H1 (cell line): ENCODE measurements at regions not wholly inside any gene's neighbourhood (a gene's known extent, or its start where the extent isn't known, plus 50 kb on each side); places are given as distances from the start of the nearest gene placed in this dataset.

Source experiments
- CTCF ChIA-PET: fragments of 300-600 bp; sonication (Branson Sonifier 250); formaldehyde crosslinking; loops from one replicate; lab custom pipeline; 2021; ENCODE audit not compliant: partially characterized antibody; lab: Charles Lee
- POLR2A ChIA-PET: fragments of 300-600 bp; sonication (Branson Sonifier 250); formaldehyde crosslinking; loops from one replicate; lab custom pipeline; 2021; ENCODE audit warnings: inconsistent platforms; ENCODE audit not compliant: partially characterized antibody; lab: Charles Lee
- DNase-seq, 2 experiments: peaks; one replicate each; pipeline versions ENCODE4 v3.0.0 to v3.0.0-alpha.2; 2010 to 2022; ENCODE audit warnings: low spot score in 2 of 2, low read depth in 1 of 2, mixed read lengths in 1 of 2
- FAIRE-seq: peaks from 2 replicates; lab custom pipeline; 2011; peaks lifted over from hg19 to GRCh38; lab: Jason Lieb, UNC
- H2AFZ ChIP-seq: 2 replicates; pipeline ENCODE4 v1.8.1; 2012; ENCODE audit warnings: low read length, inconsistent platforms
- H2AK5ac ChIP-seq: 2 replicates; pipeline ENCODE4 v1.6.1; 2013; ENCODE audit warnings: low read depth, low read length
- H2BK120ac ChIP-seq: replicated peaks from 2 replicates; pipeline ENCODE3; 2013; ENCODE audit warnings: low read depth, low read length, inconsistent platforms
- H2BK12ac ChIP-seq: 2 replicates; pipeline ENCODE4 v1.6.1; 2013; ENCODE audit warnings: low read depth, low read length
- H2BK15ac ChIP-seq: 2 replicates; pipeline ENCODE4 v1.6.1; 2013; ENCODE audit warnings: low read length
- H2BK20ac ChIP-seq: 2 replicates; pipeline ENCODE4 v1.6.1; 2013; ENCODE audit warnings: low read length
- H2BK5ac ChIP-seq: 2 replicates; pipeline ENCODE4 v1.6.1; 2013; ENCODE audit warnings: low read depth, low read length
- H3K14ac ChIP-seq: 2 replicates; pipeline ENCODE4 v1.6.1; 2013; ENCODE audit warnings: inconsistent platforms; ENCODE audit not compliant: insufficient read length
- H3K18ac ChIP-seq: 2 replicates; pipeline ENCODE4 v1.6.1; 2013; ENCODE audit warnings: low read length; ENCODE audit errors: extremely low read depth
- H3K23ac ChIP-seq: 2 replicates; pipeline ENCODE4 v1.6.1; 2013; ENCODE audit warnings: inconsistent platforms; ENCODE audit not compliant: insufficient read length
- H3K23me2 ChIP-seq: 2 replicates; pipeline ENCODE4 v1.6.1; 2013; ENCODE audit warnings: low read depth, low read length
- H3K27ac ChIP-seq: 2 replicates; pipeline ENCODE4 v1.6.1; 2011; ENCODE audit warnings: low read depth, low read length, inconsistent platforms
- H3K27me3 ChIP-seq, 4 experiments: replicated peaks in 1 of 4; 1 replicate in 1 of 4; 2 replicates in 3 of 4; pipeline versions ENCODE4 v1.6.1 to v1.8.1; 2011 to 2013; ENCODE audit warnings: low read length in 3 of 4, mild to moderate bottlenecking in 3 of 4, inconsistent platforms in 2 of 4, mixed read lengths in 2 of 4, moderate library complexity in 1 of 4; ENCODE audit not compliant: control insufficient read depth in 3 of 4, insufficient read depth in 3 of 4; ENCODE audit errors: extremely low read depth in 1 of 4
- H3K36me3 ChIP-seq, 4 experiments: 2 replicates each; pipeline versions ENCODE4 v1.6.1 to v1.8.1; 2011 to 2013; ENCODE audit warnings: mild to moderate bottlenecking in 4 of 4, low read length in 3 of 4, moderate library complexity in 2 of 4, control low read depth in 1 of 4, inconsistent platforms in 1 of 4; ENCODE audit not compliant: insufficient read depth in 4 of 4, control insufficient read depth in 2 of 4
- H3K4ac ChIP-seq: replicated peaks from 2 replicates; pipeline ENCODE3; 2013; ENCODE audit warnings: low read length, low read depth, mixed read lengths, inconsistent platforms; ENCODE audit not compliant: insufficient read length
- H3K4me1 ChIP-seq, 4 experiments: replicated peaks in 1 of 4; 1 replicate in 1 of 4; 2 replicates in 3 of 4; pipeline versions ENCODE4 v1.6.1 to v1.8.1; 2011 to 2013; ENCODE audit warnings: low read length in 3 of 4, inconsistent platforms in 2 of 4, mixed read lengths in 1 of 4; ENCODE audit not compliant: insufficient read depth in 4 of 4, control insufficient read depth in 3 of 4
- H3K4me2 ChIP-seq, 2 experiments: 2 replicates each; pipeline versions ENCODE4 v1.6.1 to v1.8.1; 2011 to 2013; ENCODE audit warnings: low read depth in 2 of 2, low read length in 2 of 2, control low read depth in 1 of 2, inconsistent platforms in 1 of 2, mild to moderate bottlenecking in 1 of 2; ENCODE audit not compliant: insufficient read depth in 1 of 2
- H3K4me3 ChIP-seq, 4 experiments: fragments of 200-600, 300-600 bp in 1 of 4; sonication (generic), shearing (Covaris generic), sonication (Bioruptor Twin) in 1 of 4; 2 replicates each; pipeline versions ENCODE4 v1.5.1 to v1.8.1; 2011 to 2016; ENCODE audit warnings: low read length in 4 of 4, low read depth in 3 of 4, control low read depth in 2 of 4, inconsistent platforms in 2 of 4, mild to moderate bottlenecking in 2 of 4, mixed read lengths in 1 of 4, moderate library complexity in 1 of 4; ENCODE audit not compliant: insufficient read depth in 2 of 4; ENCODE audit errors: extremely low read depth in 1 of 4
- H3K56ac ChIP-seq: replicated peaks from 2 replicates; pipeline ENCODE3; 2013; ENCODE audit warnings: low read depth, mild to moderate bottlenecking, mixed read lengths, low read length, inconsistent platforms; ENCODE audit not compliant: insufficient read length
- H3K79me1 ChIP-seq: 2 replicates; pipeline ENCODE4 v1.6.1; 2013; ENCODE audit warnings: low read depth, low read length, control low read depth
- H3K79me2 ChIP-seq, 2 experiments: 2 replicates each; pipeline versions ENCODE4 v1.6.1 to v1.8.1; 2012 to 2013; ENCODE audit warnings: low read length in 2 of 2, mild to moderate bottlenecking in 2 of 2, inconsistent platforms in 1 of 2; ENCODE audit not compliant: insufficient read depth in 2 of 2, control insufficient read depth in 1 of 2
- H3K9ac ChIP-seq, 4 experiments: replicated peaks in 1 of 4; 1 replicate in 1 of 4; 2 replicates in 3 of 4; pipeline versions ENCODE4 v1.6.1 to v1.8.1; 2011 to 2013; ENCODE audit warnings: low read depth in 3 of 4, low read length in 3 of 4, control low read depth in 2 of 4, mild to moderate bottlenecking in 2 of 4, moderate library complexity in 2 of 4, inconsistent platforms in 1 of 4; ENCODE audit errors: extremely low read depth in 1 of 4
- H3K9me3 ChIP-seq, 2 experiments: 2 replicates each; pipeline versions ENCODE4 v1.6.1 to v1.8.1; 2012 to 2013; ENCODE audit warnings: mild to moderate bottlenecking in 2 of 2, moderate library complexity in 2 of 2, control low read depth in 1 of 2, inconsistent platforms in 1 of 2, low read depth in 1 of 2, low read length in 1 of 2, mixed read lengths in 1 of 2; ENCODE audit not compliant: insufficient read depth in 2 of 2
- H4K20me1 ChIP-seq, 2 experiments: replicated peaks in 1 of 2; 2 replicates each; pipeline versions ENCODE3 to v1.8.1; 2011 to 2013; ENCODE audit warnings: inconsistent platforms in 2 of 2, low read length in 2 of 2, mild to moderate bottlenecking in 1 of 2; ENCODE audit not compliant: insufficient read depth in 2 of 2, control insufficient read depth in 1 of 2
- H4K5ac ChIP-seq: 2 replicates; pipeline ENCODE4 v1.6.1; 2013; ENCODE audit warnings: low read length, low read depth, mixed read lengths, inconsistent platforms; ENCODE audit not compliant: insufficient read length
- H4K8ac ChIP-seq: 2 replicates; pipeline ENCODE4 v1.8.0; 2013; ENCODE audit warnings: mild to moderate bottlenecking, moderate library complexity, low read length, inconsistent platforms; ENCODE audit not compliant: insufficient read depth; ENCODE audit errors: extremely low read depth
- H4K91ac ChIP-seq: replicated peaks from 2 replicates; pipeline ENCODE3; 2013; ENCODE audit warnings: low read length, mixed read lengths, inconsistent platforms; ENCODE audit not compliant: insufficient read length
- ASH2L ChIP-seq: fragments of 200-600, 300-600 bp; sonication (generic); IDR thresholded peaks from one replicate; pipeline ENCODE4 v1.7.1; 2017; ENCODE audit warnings: low read length
- CHD1 ChIP-seq: IDR thresholded peaks from 2 replicates; pipeline ENCODE4 v1.6.1; 2012; ENCODE audit warnings: low read depth, low read length, improper control_type of control experiment
- EGR1 ChIP-seq: IDR thresholded peaks from 2 replicates; pipeline ENCODE4 v1.6.1; 2011; ENCODE audit warnings: low read depth, low read length, borderline replicate concordance
- GTF2F1 ChIP-seq: IDR thresholded peaks from 2 replicates; pipeline ENCODE4 v1.6.1; 2012; ENCODE audit warnings: low read depth, low read length, improper control_type of control experiment, borderline replicate concordance
- HDAC2 ChIP-seq, 2 experiments: fragments of 300-600 bp in 1 of 2; sonication (generic) in 1 of 2; IDR thresholded peaks; 2 replicates each; pipeline ENCODE4 v1.6.1; 2011 to 2012; ENCODE audit warnings: low read depth in 2 of 2, low read length in 2 of 2, mild to moderate bottlenecking in 2 of 2, moderate library complexity in 2 of 2, borderline replicate concordance in 1 of 2, inconsistent platforms in 1 of 2
- HDAC6 ChIP-seq: IDR thresholded peaks from one replicate; pipeline ENCODE4 v1.7.1; 2012; ENCODE audit warnings: low read depth, mild to moderate bottlenecking, inconsistent platforms, low read length, moderate library complexity
- JUN ChIP-seq: IDR thresholded peaks from 2 replicates; pipeline ENCODE4 v1.6.1; 2011; ENCODE audit warnings: low read depth, mild to moderate bottlenecking, improper control_type of control experiment, low read length
- MAFK ChIP-seq: IDR thresholded peaks from 2 replicates; pipeline ENCODE4 v1.6.1; 2012; ENCODE audit warnings: low read depth, mild to moderate bottlenecking, improper control_type of control experiment, low read length
- MAX ChIP-seq: IDR thresholded peaks from 2 replicates; pipeline ENCODE4 v1.6.1; 2012; ENCODE audit warnings: inconsistent platforms
- NANOG ChIP-seq: IDR thresholded peaks from 2 replicates; pipeline ENCODE4 v1.6.1; 2011; ENCODE audit warnings: low read length, low read depth, mild to moderate bottlenecking, inconsistent platforms; ENCODE audit not compliant: insufficient read depth, poor library complexity, severe bottlenecking
- POU5F1 ChIP-seq: IDR thresholded peaks from 2 replicates; pipeline ENCODE4 v1.6.1; 2011; ENCODE audit warnings: low read depth, mild to moderate bottlenecking, low read length, moderate library complexity
- RXRA ChIP-seq: IDR thresholded peaks from 2 replicates; pipeline ENCODE4 v1.6.1; 2011; ENCODE audit warnings: low read depth, mild to moderate bottlenecking, low read length, moderate library complexity; ENCODE audit not compliant: insufficient read depth
- SRF ChIP-seq: IDR thresholded peaks from 2 replicates; pipeline ENCODE4 v1.6.1; 2011; ENCODE audit warnings: mild to moderate bottlenecking, low read depth, low read length, moderate library complexity
- SUZ12 ChIP-seq: fragments of 200-600 bp; sonication (generic); IDR thresholded peaks from 2 replicates; pipeline ENCODE4 v1.6.1; 2012; ENCODE audit warnings: mild to moderate bottlenecking, inconsistent platforms, low read length, moderate library complexity, mixed read lengths
- TAF7 ChIP-seq: optimal IDR thresholded peaks from 2 replicates; pipeline ENCODE3; 2011; ENCODE audit warnings: low read depth, mild to moderate bottlenecking, inconsistent platforms, low read length, moderate library complexity, borderline replicate concordance
- TBP ChIP-seq: IDR thresholded peaks from 2 replicates; pipeline ENCODE4 v1.6.1; 2011; ENCODE audit warnings: low read depth, low read length, improper control_type of control experiment
- WGBS, 2 experiments: shearing (Covaris generic) in 1 of 2; methylation state at CpG; one replicate each; pipeline versions ENCODE4 v1.1.6 to v1.1.7; 2013 to 2015; ENCODE audit warnings: low lambda C conversion rate in 2 of 2, mixed read lengths in 2 of 2, inconsistent platforms in 1 of 2, low coverage in 1 of 2, missing lambda C conversion rate in 1 of 2; ENCODE audit not compliant: insufficient replicate concordance in 2 of 2, insufficient coverage in 1 of 2, insufficient read length in 1 of 2; ENCODE audit errors: extremely low coverage in 1 of 2, missing lambda C conversion rate in 1 of 2; 5-methylcytosine and 5-hydroxymethylcytosine counted together

GRCh38 chr3:144084929-144085328, 113.3 kb downstream of the DIPK2A start:
- Histone ChIP-seq H3K79me2 (no peaks in the 10 kb centered on the region), H2BK120ac (no peak overlapping the region), H4K8ac (no peak overlapping the region), H3K4me2 (no peak overlapping the region), H2AFZ (no peak overlapping the region), H2AK5ac (no peak overlapping the region), H3K4me1 (no peaks in the 10 kb centered on the region), H4K5ac (no peak overlapping the region), H4K91ac (no peak overlapping the region), H3K23me2 (no peaks in the 10 kb centered on the region), H3K27me3 (no peaks in the 10 kb centered on the region), H3K56ac (no peak overlapping the region), H2BK5ac (no peak overlapping the region), H2BK15ac (no peak overlapping the region), H3K4me3 (no peak overlapping the region), H3K18ac (no peak overlapping the region), H3K36me3 (no peaks in the 10 kb centered on the region), H4K20me1 (no peaks in the 10 kb centered on the region), H3K14ac (no peak overlapping the region), H3K4ac (no peak overlapping the region), H3K79me1 (no peaks in the 10 kb centered on the region), H2BK12ac (no peak overlapping the region), H3K9me3 (no peaks in the 10 kb centered on the region), H3K9ac (no peak overlapping the region), H3K27ac (no peak overlapping the region), H2BK20ac (no peak overlapping the region), H3K23ac (no peak overlapping the region)
- 89% methylated on average over 2 of the region's 2 CpGs; no CpG with 5 or more reads in 1 of the 2 experiments for WGBS, 2 experiments
- DNase-seq (no peak), FAIRE-seq (no peak)
- ChIA-PET POLR2A (no interaction called here), CTCF (no interaction called here)
- TF ChIP-seq NANOG, result no peak
- TF ChIP-seq TAF7, result no peak
- TF ChIP-seq SUZ12, result no peak
- no peak for TF ChIP-seq JUN
- TF ChIP-seq EGR1, result no peak
- TF ChIP-seq SRF, result no peak
- TF ChIP-seq POU5F1, result no peak
- no peak for TF ChIP-seq HDAC2 (IDR thresholded peaks at IDR 0.05; ENCODE audit: borderline replicate concordance in 1 of 2, low read depth in 2 of 2, low read length in 2 of 2)
- TF ChIP-seq ASH2L, result no peak
- TF ChIP-seq GTF2F1, result no peak
- TF ChIP-seq CHD1, result no peak
- no peak for TF ChIP-seq MAX
- TF ChIP-seq TBP, result no peak
- TF ChIP-seq RXRA, result no peak
- TF ChIP-seq MAFK, result no peak
- TF ChIP-seq HDAC6, result no peak
